Right lobe of liver (tissue), 4 donors: ENCODE measurements at regions not wholly inside any gene's neighbourhood (a gene's known extent, or its start where the extent isn't known, plus 50 kb on each side); places are given as distances from the start of the nearest gene placed in this dataset.

Source experiments
- POLR2A ChIP-seq: fragments of 450-650 bp; IDR thresholded peaks from one replicate; pipeline ENCODE4 v1.6.1; 2017; ENCODE audit warnings: antibody characterized with exemption, mild to moderate bottlenecking
- TF ChIP-seq, protein P1 (sequence below), 4 donors: fragments of 200-600 bp in 3 of 4; fragments of 450-650 bp in 1 of 4; IDR thresholded peaks; one replicate each; pipeline versions ENCODE4 v1.5.1 to v1.8.0; 2016 to 2022; ENCODE audit warnings: antibody characterized with exemption in 4 of 4, mild to moderate bottlenecking in 2 of 4
- donor health status: DM: no; HTN: no; CAD: no.
- donor health status: DM: no; HTN: no; CAD: no.
- donor health status: DM: no; HTN: yes; CAD: no.

DNA sequence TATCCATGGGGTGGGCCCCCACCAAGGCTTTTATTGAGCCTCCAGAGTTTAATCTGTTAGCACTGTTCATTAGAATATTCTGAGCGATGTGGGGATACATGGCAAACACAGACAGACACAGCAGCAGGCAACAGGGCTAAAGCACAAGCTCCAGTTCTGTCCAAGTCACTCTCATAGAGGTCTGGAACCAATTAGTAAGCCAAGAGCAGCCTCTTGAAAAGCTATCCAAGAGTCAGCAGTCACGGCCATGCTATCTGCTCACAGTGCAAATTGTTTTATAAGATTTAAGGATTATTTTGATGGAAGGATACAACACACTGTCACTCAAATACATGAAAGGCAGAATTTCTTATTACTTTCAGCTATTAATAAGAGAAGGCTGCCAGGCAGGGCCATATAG lies 86.4 kb upstream of the DGKB start:
- TF ChIP-seq, protein P1, sequence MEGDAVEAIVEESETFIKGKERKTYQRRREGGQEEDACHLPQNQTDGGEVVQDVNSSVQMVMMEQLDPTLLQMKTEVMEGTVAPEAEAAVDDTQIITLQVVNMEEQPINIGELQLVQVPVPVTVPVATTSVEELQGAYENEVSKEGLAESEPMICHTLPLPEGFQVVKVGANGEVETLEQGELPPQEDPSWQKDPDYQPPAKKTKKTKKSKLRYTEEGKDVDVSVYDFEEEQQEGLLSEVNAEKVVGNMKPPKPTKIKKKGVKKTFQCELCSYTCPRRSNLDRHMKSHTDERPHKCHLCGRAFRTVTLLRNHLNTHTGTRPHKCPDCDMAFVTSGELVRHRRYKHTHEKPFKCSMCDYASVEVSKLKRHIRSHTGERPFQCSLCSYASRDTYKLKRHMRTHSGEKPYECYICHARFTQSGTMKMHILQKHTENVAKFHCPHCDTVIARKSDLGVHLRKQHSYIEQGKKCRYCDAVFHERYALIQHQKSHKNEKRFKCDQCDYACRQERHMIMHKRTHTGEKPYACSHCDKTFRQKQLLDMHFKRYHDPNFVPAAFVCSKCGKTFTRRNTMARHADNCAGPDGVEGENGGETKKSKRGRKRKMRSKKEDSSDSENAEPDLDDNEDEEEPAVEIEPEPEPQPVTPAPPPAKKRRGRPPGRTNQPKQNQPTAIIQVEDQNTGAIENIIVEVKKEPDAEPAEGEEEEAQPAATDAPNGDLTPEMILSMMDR (IDR thresholded peaks at IDR 0.05): no peak
- TF ChIP-seq POLR2A: no peak
